SK-MEL-5 (cell line): ENCODE measurements at regions not wholly inside any gene's neighbourhood (a gene's known extent, or its start where the extent isn't known, plus 50 kb on each side); places are given as distances from the start of the nearest gene placed in this dataset.

Source experiments
- DNase-seq: peaks from one replicate; pipeline ENCODE4 v3.0.0-alpha.2; 2016; ENCODE audit warnings: low read depth, low spot score
- in situ Hi-C: cut with HindIII; loops from 2 replicates; pipeline ENCODE4 v1.10.0; 2016; ENCODE audit warnings: low sequenced_read_pairs, high pct_unique_total_duplicates, low pct_unique_long_range_greater_than_20kb

DNA sequence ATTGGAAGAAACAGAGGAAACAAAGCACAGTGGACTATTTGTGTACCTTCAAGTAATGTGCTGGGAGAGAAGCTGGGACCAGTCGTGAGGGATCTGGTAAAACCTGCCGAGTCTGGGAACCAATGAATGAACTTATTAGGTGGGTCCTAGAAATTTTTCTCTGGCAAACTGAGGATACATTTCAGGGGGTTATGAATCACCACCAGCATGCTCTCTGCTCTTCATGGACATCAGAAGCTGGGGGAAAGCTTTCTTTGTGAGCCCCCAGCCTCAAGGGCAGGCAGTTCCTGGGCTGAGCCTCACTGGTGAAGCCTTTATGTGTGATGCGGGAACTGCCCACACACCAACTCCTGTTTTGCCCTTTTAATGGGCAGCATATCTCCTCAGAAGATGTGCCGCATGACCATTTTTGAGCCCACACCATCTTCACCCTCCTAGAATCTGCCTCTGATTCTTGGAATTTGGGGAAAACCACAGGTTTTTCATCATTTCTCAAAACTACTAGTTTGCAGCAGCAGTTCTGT lies 95.4 kb upstream of the ENPP6 start:
- no peak for DNase-seq
- in situ Hi-C loops: no loop called here

DNA sequence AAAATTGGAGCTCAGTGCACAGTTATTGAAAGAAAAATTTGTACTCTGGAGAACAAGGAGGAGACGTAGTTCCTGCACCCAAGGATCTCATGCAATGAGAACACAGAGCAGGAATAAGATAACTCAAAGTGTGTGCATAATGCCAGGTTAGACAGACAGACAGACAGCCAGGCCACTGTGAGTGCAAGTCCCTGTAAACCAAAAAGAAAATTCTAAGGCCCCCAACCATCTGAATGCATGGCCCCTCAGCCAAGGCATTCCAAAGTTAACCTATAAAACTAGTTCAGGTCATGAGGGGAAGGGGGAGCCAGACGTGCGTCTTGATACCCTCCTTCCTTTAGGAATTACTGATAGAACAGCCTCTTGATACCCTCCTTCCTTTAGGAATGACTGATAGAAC lies 94.5 kb upstream of the ENPP6 start:
- no peak for DNase-seq
- in situ Hi-C loops: no loop called here

- no peak for DNase-seq
- in situ Hi-C loops: no loop called here
Observed at GRCh38 chr4:184310881-184311709, 93.4 kb upstream of the ENPP6 start.

- in situ Hi-C loops: no loop called here
- DNase-seq: peak; percentile 47
Observed at GRCh38 chr4:184310171-184310567, 92.5 kb upstream of the ENPP6 start.

GRCh38 chr4:184309241-184310170 lies 91.8 kb upstream of the ENPP6 start:
- in situ Hi-C loops: no loop called here
- no peak for DNase-seq

DNA sequence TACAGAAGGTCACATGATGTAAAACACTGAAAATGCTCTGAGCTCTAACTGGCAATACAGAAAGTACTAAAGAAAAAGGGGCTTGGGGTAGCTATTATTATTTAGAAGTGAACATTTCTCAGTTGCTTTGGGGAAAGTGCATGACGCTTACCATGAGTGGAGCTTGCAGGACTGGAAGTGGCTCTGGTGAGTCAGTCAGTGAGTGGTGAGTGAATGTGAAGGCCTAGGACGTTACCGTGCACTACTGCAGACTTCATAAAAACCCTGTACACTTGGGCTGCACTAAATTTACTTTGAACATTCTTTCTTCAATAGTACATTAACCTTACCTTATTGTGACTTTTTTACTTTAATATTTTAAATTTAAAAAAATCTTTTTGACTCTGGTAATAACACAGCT lies 89.3 kb upstream of the ENPP6 start:
- no peak for DNase-seq

GRCh38 chr4:184306470-184306869 lies 88.8 kb upstream of the ENPP6 start:
- DNase-seq: no peak
- in situ Hi-C loops: no loop called here

More for the DNA sequence above, 89.3 kb upstream of the ENPP6 start:
- in situ Hi-C loops: no loop called here

DNA sequence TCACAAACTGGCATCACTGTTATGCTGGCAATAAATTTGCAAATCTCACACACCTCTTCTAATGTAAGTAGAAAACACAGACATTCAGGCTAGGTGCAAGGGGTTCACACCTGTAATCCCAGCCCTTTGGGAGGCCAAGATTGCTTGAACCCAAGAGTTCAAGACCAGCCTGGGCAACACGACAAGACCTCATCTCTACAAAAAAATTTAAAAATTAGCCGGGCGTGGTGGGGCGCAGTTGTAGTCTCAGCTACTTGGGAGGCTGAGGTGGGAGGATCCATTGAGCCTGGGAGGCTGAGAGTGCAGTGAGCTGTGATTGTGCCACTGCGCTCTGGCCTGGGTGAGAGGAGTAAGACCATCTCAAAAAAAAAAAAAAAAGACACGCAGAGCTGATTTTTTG lies 83.1 kb upstream of the ENPP6 start:
- in situ Hi-C loops: no loop called here
- DNase-seq: no peak

DNA sequence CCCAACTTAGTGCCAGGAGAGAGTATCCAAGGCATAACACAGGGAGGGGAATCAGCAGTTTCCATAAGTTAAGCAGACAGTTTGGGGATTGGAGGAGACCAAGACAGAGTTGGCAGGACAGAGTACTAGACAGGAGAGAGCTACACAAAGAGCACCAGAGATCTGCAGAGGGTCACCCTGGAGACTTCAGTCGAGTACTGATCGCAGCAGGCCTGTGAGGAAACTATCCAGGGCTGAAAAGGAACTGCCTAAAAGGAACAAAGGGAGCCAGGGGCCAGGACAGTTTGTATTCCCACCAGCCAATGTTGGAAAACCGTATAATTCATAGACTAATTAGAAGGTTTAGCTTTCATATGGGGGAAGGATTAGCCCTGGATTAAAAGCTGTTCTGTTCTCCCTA lies 80.6 kb upstream of the ENPP6 start:
- DNase-seq: no peak
- in situ Hi-C loops: no loop called here

DNA sequence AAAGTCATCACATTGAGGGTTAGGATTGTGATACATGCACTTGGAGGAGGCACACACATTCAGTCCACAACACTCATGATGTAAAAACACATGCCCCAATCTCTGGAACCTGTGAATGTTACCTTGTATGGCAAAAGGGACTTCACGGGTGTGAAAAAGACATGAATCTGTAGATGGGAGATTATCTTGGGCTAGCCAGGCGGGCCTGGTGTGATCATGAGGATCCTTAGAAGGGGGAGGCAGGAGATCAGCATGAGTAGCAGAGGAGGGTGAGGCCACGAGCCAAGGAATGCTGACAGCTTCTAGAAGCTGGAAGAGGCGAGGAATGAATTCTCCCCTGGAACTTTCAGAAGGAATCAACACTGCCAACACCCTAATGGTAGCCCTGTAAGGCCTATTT lies 77.5 kb upstream of the ENPP6 start:
- in situ Hi-C loops: no loop called here
- no peak for DNase-seq

GRCh38 chr4:184294606-184295133 lies 77.0 kb upstream of the ENPP6 start:
- DNase-seq: no peak
- in situ Hi-C loops: no loop called here

- DNase-seq: no peak
- in situ Hi-C loops: no loop called here
Observed at GRCh38 chr4:184293552-184293951, 75.9 kb upstream of the ENPP6 start.

DNA sequence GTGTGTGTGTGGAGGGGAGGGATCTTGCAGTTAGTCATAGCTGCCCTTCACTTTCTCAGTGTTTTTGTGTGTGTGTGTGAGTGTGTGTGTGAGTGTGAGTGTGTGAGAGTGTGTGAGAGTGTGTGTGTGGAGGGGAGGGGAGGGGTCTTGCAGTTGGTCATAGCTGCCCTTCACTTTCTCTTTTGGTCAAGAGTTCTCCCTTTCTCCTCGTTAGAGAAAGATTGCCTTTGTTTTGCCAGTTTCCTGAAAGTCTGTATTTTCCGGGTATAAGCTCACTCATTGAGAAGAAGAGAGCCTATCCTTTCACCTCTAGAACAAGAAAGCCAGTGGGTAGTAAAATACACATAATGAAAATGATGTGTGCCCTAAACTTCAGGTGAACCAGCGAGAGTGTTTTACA lies 75.2 kb upstream of the ENPP6 start:
- peak; percentile 40 for DNase-seq
- in situ Hi-C loops: no loop called here

DNA sequence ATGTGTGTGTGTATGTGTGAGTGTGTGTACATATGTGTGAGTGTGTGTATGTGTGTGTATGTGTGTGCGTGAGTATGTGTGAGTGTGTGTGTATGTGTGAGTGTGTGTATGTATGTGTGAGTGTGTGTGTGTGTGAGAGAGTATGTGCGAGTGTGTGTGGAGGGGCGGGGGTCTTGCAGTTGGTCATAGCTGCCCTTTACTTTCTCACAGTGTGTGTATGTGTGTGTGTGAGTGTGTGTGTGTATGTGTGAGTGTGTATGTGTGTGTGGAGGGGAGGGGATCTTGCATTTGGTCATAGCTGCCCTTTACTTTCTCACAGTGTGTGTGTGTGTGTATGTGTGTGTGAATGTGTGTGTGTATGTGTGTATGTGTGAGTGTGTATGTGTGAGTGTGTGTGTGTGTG lies 74.8 kb upstream of the ENPP6 start:
- in situ Hi-C loops: no loop called here
- no peak for DNase-seq

- no peak for DNase-seq
- in situ Hi-C loops: no loop called here
Observed at GRCh38 chr4:184289179-184289535, 71.5 kb upstream of the ENPP6 start.

DNA sequence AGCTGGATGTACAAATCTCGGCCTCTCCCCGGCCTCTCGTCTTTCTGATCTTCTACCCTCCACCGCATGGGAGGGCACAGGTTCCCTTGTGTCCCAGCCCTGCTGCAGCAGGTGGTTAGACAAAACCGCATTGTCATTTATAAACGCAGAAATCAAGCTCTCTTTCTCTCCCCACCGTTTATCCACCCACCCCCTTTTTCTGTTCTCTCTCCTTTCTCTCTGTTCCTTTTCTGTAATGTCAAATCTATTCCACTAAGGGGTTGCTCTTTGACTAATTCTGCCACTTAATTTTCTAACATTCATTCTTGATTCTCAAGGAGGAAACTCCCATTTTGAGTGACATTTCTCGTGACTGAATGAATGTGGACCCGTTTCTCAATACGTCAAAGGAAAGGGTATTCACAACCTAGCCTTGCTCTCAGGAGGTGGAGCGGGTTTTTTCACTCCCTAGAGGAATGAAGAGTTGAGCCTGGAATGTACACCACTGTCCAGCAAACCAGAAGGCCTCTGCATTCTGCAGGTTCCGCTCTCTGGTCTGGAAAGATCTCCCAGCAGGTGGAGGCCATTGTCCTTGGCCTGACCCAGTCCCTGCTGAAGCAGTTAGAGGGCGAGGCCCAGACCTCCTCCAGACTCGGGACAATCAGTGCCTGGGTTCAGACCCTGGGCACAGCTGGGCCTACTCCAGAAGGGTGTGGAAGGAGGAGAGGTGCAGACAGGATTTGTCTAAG lies 70.9 kb upstream of the ENPP6 start:
- in situ Hi-C loops: no loop called here
- no peak for DNase-seq

- in situ Hi-C loops: no loop called here
Observed at GRCh38 chr4:184287697-184288255, 70.1 kb upstream of the ENPP6 start.

More at GRCh38 chr4:184287697-184288255, 70.1 kb upstream of the ENPP6 start:
- DNase-seq: peak; percentile 68
